ENCODE measurements at regions not wholly inside any gene's neighbourhood (a gene's known extent, or its start where the extent isn't known, plus 50 kb on each side); places are given as distances from the start of the nearest gene placed in this dataset.

GRCh38 chr18:77777163-77777562 is 527.5 kb downstream of the GALR1 start:
- Histone ChIP-seq H3K36me3 (ENCODE audit: control insufficient read depth, insufficient read depth, low read length) (no peaks in the 10 kb centered on the region), H3K4me3 (ENCODE audit: low read depth, low read length) (no peak overlapping the region), H3K9ac (ENCODE audit: low read depth, low read length) (no peak overlapping the region), H3K27ac (ENCODE audit: low read depth, low read length) (no peak overlapping the region), H3K27me3 (ENCODE audit: control insufficient read depth, insufficient read depth, low read length) (no peaks in the 10 kb centered on the region), H3K4me1 (ENCODE audit: control insufficient read depth, insufficient read depth, low read length) (no peaks in the 10 kb centered on the region), H3K9me3 (ENCODE audit: control insufficient read depth, insufficient read depth, low read length) (0 out of 2 replicates have a peak, but pooled peaks cover 2% of the 10 kb centered on the region)

- Histone ChIP-seq H3K27me3 (ENCODE audit: control insufficient read depth, insufficient read depth, low read length) (no peaks in the 10 kb centered on the region), H3K9me3 (ENCODE audit: control insufficient read depth, insufficient read depth, low read length) (no peaks in the 10 kb centered on the region), H3K36me3 (ENCODE audit: control insufficient read depth, insufficient read depth, low read length) (no peaks in the 10 kb centered on the region), H3K4me3 (ENCODE audit: low read depth, low read length) (no peak overlapping the region), H3K27ac (ENCODE audit: low read depth, low read length) (no peak overlapping the region), H3K4me1 (ENCODE audit: control insufficient read depth, insufficient read depth, low read length) (no peaks in the 10 kb centered on the region), H3K9ac (ENCODE audit: low read depth, low read length) (no peak overlapping the region)
These were observed 535.2 kb downstream of the GALR1 start for GRCh38 chr18:77784759-77785379.

DNA sequence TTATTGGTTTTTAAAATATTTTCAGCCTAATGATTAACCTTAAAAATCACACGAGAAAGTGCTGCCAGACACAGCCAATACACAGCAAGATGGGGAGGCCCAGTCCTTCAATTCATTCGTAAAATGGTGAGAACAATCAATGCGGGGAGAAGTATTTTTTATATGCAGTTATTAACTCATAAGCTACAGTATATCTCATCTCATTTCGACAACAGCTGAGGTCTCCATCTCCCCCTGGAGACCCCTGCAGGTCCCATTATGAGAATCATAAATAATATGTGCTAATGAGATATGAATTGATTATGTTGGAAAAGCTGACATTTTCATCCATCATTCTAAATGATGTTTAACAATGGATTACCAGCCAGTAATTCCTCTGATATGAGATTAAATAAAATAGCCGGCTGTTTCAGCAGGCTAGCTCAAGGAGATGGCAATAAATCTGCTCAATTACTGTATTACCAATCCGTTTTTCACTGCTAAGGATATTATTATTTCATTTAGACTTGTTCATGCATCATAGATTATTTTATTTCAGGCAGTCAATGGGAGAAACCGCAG is 535.8 kb downstream of the GALR1 start:
- H3K4me3 ChIP-seq (ENCODE audit: low read depth, low read length) = no peak overlapping the region
- no peaks in the 10 kb centered on the region for H3K9me3 ChIP-seq (ENCODE audit: control insufficient read depth, insufficient read depth, low read length)
- no peak overlapping the region for H3K27ac ChIP-seq (ENCODE audit: low read depth, low read length)
- H3K9ac ChIP-seq (ENCODE audit: low read depth, low read length) = no peak overlapping the region
- no peaks in the 10 kb centered on the region for H3K27me3 ChIP-seq (ENCODE audit: control insufficient read depth, insufficient read depth, low read length)
- H3K36me3 ChIP-seq (ENCODE audit: control insufficient read depth, insufficient read depth, low read length) = no peaks in the 10 kb centered on the region
- H3K4me1 ChIP-seq (ENCODE audit: control insufficient read depth, insufficient read depth, low read length) = no peaks in the 10 kb centered on the region

DNA sequence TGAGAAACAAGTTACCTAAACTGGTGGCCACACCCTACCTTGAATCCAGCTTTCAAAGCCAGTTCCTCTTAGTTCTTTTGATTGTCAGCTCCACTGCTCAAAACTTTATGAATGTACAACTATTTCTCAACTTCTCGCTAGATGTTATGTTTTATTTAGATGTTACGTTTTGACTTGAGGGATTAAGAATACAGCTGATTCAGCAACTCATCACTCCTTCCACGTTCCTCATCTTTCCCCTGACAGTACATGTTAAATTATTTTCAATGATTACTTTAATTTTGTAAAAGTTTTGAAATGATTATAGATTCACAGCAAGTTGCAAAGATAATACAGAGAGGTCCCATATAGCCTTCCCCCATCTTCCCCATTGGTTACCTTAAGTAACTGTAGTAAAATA is 553.4 kb downstream of the GALR1 start:
- no peaks in the 10 kb centered on the region for H3K9me3 ChIP-seq (ENCODE audit: control insufficient read depth, insufficient read depth, low read length)
- H3K4me3 ChIP-seq (ENCODE audit: low read depth, low read length) = no peak overlapping the region
- no peaks in the 10 kb centered on the region for H3K36me3 ChIP-seq (ENCODE audit: control insufficient read depth, insufficient read depth, low read length)
- H3K4me1 ChIP-seq (ENCODE audit: control insufficient read depth, insufficient read depth, low read length) = no peaks in the 10 kb centered on the region
- H3K27me3 ChIP-seq (ENCODE audit: control insufficient read depth, insufficient read depth, low read length) = no peaks in the 10 kb centered on the region
- no peak overlapping the region for H3K27ac ChIP-seq (ENCODE audit: low read depth, low read length)
- H3K9ac ChIP-seq (ENCODE audit: low read depth, low read length) = no peak overlapping the region

DNA sequence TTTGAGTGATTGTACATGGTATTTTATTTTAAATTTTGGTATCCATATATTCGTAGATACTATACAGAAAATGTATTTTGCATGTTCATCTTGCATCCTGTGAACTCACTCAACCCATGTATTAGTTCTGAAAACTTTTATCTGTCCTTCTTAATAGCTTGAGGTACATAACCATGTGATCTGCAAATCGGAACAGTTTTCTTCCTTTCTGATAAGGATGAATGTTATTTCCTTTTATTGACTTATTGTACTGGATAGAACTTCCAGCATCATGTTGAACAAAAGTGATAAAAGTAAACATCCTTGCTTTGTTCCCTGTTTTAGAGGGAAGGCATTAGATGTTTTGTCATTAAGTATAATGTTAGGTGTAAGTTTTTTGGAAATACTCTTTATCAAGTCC is 554.7 kb downstream of the GALR1 start:
- Histone ChIP-seq H3K36me3 (ENCODE audit: control insufficient read depth, insufficient read depth, low read length) (no peaks in the 10 kb centered on the region), H3K27ac (ENCODE audit: low read depth, low read length) (no peak overlapping the region)

GRCh38 chr18:77807650-77808049 is 558.0 kb downstream of the GALR1 start:
- no peaks in the 10 kb centered on the region for H3K36me3 ChIP-seq (ENCODE audit: control insufficient read depth, insufficient read depth, low read length)
- no peak overlapping the region for H3K27ac ChIP-seq (ENCODE audit: low read depth, low read length)
- H3K9ac ChIP-seq (ENCODE audit: low read depth, low read length) = no peak overlapping the region
- no peaks in the 10 kb centered on the region for H3K4me1 ChIP-seq (ENCODE audit: control insufficient read depth, insufficient read depth, low read length)
- no peaks in the 10 kb centered on the region for H3K9me3 ChIP-seq (ENCODE audit: control insufficient read depth, insufficient read depth, low read length)
- H3K27me3 ChIP-seq (ENCODE audit: control insufficient read depth, insufficient read depth, low read length) = no peaks in the 10 kb centered on the region
- no peak overlapping the region for H3K4me3 ChIP-seq (ENCODE audit: low read depth, low read length)

More for the DNA sequence above, 554.7 kb downstream of the GALR1 start:
- Histone ChIP-seq H3K9ac (ENCODE audit: low read depth, low read length) (no peak overlapping the region), H3K4me3 (ENCODE audit: low read depth, low read length) (no peak overlapping the region), H3K4me1 (ENCODE audit: control insufficient read depth, insufficient read depth, low read length) (no peaks in the 10 kb centered on the region), H3K27me3 (ENCODE audit: control insufficient read depth, insufficient read depth, low read length) (no peaks in the 10 kb centered on the region), H3K9me3 (ENCODE audit: control insufficient read depth, insufficient read depth, low read length) (no peaks in the 10 kb centered on the region)

GRCh38 chr18:77811503-77811902 is 561.9 kb downstream of the GALR1 start:
- Histone ChIP-seq H3K4me1 (ENCODE audit: control insufficient read depth, insufficient read depth, low read length) (no peaks in the 10 kb centered on the region), H3K27me3 (ENCODE audit: control insufficient read depth, insufficient read depth, low read length) (no peaks in the 10 kb centered on the region), H3K27ac (ENCODE audit: low read depth, low read length) (no peak overlapping the region), H3K9ac (ENCODE audit: low read depth, low read length) (no peak overlapping the region), H3K4me3 (ENCODE audit: low read depth, low read length) (no peak overlapping the region), H3K36me3 (ENCODE audit: control insufficient read depth, insufficient read depth, low read length) (no peaks in the 10 kb centered on the region), H3K9me3 (ENCODE audit: control insufficient read depth, insufficient read depth, low read length) (no peaks in the 10 kb centered on the region)

DNA sequence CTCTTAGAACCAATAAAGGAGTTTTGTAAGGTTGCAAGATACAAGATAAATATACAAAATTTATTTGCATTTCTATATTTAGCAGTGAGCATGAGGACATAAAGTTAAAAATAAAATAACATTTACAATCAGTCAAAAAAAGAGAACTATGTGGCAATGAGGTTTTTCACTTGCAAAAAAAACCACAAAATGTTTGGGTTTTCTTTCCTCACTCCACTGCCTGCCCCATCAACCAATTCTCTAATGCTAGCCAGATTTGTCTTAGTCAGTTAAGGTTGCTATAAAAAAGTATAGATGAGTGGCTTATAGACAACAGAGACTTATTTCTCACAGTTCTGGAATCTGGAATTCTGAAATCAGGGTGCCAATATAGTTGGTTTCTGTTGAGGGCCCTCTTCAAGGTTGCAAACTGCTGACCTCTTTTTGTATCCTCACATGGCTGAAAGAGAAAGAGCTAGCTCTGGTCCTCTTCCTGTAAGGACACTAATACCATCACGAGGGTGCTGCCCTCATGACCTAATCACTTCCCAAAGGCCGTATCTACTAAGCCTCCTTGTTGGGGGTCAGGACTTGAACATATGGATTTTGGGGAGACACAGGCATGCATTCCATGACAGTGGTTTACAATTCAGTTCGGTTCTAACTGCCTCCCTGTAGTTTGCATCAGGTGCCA is 566.2 kb downstream of the GALR1 start:
- no peaks in the 10 kb centered on the region for H3K4me1 ChIP-seq (ENCODE audit: control insufficient read depth, insufficient read depth, low read length)
- H3K36me3 ChIP-seq (ENCODE audit: control insufficient read depth, insufficient read depth, low read length) = no peaks in the 10 kb centered on the region
- H3K9me3 ChIP-seq (ENCODE audit: control insufficient read depth, insufficient read depth, low read length) = no peaks in the 10 kb centered on the region
- no peak overlapping the region for H3K9ac ChIP-seq (ENCODE audit: low read depth, low read length)
- no peaks in the 10 kb centered on the region for H3K27me3 ChIP-seq (ENCODE audit: control insufficient read depth, insufficient read depth, low read length)
- H3K4me3 ChIP-seq (ENCODE audit: low read depth, low read length) = no peak overlapping the region
- no peak overlapping the region for H3K27ac ChIP-seq (ENCODE audit: low read depth, low read length)

DNA sequence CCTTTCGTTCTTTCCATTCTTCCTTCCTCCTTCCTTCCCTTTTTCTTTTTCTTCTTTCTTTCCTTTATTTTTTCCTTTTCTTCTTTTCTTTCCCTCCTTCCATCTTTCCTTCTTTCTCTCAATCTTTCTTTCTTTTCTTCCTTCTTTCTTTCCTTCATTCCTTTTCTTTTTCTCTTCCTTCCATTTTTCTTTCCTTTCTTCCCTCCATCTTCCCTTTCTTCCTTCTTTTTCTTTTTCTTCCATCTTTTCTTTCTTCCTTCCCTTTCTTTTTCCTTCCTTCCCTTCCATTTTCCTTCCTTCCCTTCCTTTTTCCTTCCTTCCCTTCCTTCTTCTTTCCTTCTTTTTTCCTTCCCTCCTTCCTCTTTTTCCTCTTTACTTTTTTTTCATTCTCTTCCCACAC is 568.7 kb downstream of the GALR1 start:
- Histone ChIP-seq H3K4me3 (ENCODE audit: low read depth, low read length) (no peak overlapping the region), H3K36me3 (ENCODE audit: control insufficient read depth, insufficient read depth, low read length) (no peaks in the 10 kb centered on the region), H3K27me3 (ENCODE audit: control insufficient read depth, insufficient read depth, low read length) (no peaks in the 10 kb centered on the region), H3K27ac (ENCODE audit: low read depth, low read length) (no peak overlapping the region), H3K9ac (ENCODE audit: low read depth, low read length) (no peak overlapping the region), H3K4me1 (ENCODE audit: control insufficient read depth, insufficient read depth, low read length) (no peaks in the 10 kb centered on the region), H3K9me3 (ENCODE audit: control insufficient read depth, insufficient read depth, low read length) (no peaks in the 10 kb centered on the region)

- H3K4me3 ChIP-seq (ENCODE audit: low read depth, low read length) = no peak overlapping the region
- no peak overlapping the region for H3K27ac ChIP-seq (ENCODE audit: low read depth, low read length)
- H3K36me3 ChIP-seq (ENCODE audit: control insufficient read depth, insufficient read depth, low read length) = no peaks in the 10 kb centered on the region
- no peaks in the 10 kb centered on the region for H3K27me3 ChIP-seq (ENCODE audit: control insufficient read depth, insufficient read depth, low read length)
- H3K4me1 ChIP-seq (ENCODE audit: control insufficient read depth, insufficient read depth, low read length) = no peaks in the 10 kb centered on the region
- H3K9me3 ChIP-seq (ENCODE audit: control insufficient read depth, insufficient read depth, low read length) = no peaks in the 10 kb centered on the region
- H3K9ac ChIP-seq (ENCODE audit: low read depth, low read length) = no peak overlapping the region
These were observed 570.8 kb downstream of the GALR1 start for GRCh38 chr18:77820472-77820871.

DNA sequence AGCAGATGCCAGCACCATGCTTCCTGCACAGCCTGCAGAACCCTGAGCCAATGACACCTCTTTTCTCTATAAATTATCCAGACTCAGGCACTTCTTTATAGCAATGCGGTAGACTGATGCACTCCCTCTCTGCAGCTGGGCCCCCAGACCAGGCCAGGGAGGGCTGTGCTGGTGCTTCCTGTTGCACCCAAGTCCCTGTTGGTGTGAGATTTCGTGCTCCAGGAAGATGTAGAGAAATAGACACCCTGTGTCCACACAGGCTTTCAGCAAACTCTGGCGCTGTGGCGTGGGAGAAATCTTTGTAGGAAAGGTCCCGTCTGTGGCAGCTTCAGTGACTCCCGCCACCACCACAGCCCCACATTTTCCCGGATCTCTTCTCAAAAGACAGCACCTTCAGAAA is 572.2 kb downstream of the GALR1 start:
- Histone ChIP-seq H3K9me3 (ENCODE audit: control insufficient read depth, insufficient read depth, low read length) (no peaks in the 10 kb centered on the region), H3K9ac (ENCODE audit: low read depth, low read length) (no peak overlapping the region), H3K4me3 (ENCODE audit: low read depth, low read length) (no peak overlapping the region), H3K27me3 (ENCODE audit: control insufficient read depth, insufficient read depth, low read length) (no peaks in the 10 kb centered on the region), H3K4me1 (ENCODE audit: control insufficient read depth, insufficient read depth, low read length) (no peaks in the 10 kb centered on the region), H3K27ac (ENCODE audit: low read depth, low read length) (no peak overlapping the region), H3K36me3 (ENCODE audit: control insufficient read depth, insufficient read depth, low read length) (no peaks in the 10 kb centered on the region)

Measured in HUES48 (cell line).